Activated T-cell treated with anti-CD3 and anti-CD28 coated beads, Interleukin-2, amount 50 U/mL, for 1 hour (primary cell): ENCODE measurements at regions not wholly inside any gene's neighbourhood (a gene's known extent, or its start where the extent isn't known, plus 50 kb on each side); places are given as distances from the start of the nearest gene placed in this dataset.
"Not testable (repeated sequence)": the region's sequence is repeated elsewhere in the genome, so short reads cannot be mapped to it uniquely, and the experiment has no call there.

Experiments
- DNase-seq: peaks from one replicate; pipeline ENCODE4 v3.0.0-alpha.2; 2020

- DNase-seq, result no peak
Measured at GRCh38 chr13:44312131-44312530, 61.5 kb upstream of the SERP2 start.

- no peak for DNase-seq
Measured at GRCh38 chr13:44312834-44313551, 60.6 kb upstream of the SERP2 start.

GRCh38 chr13:44313674-44314073, 60.0 kb upstream of the SERP2 start:
- no peak for DNase-seq

GRCh38 chr13:44314160-44314559, 59.5 kb upstream of the SERP2 start:
- not testable (repeated sequence) for DNase-seq

GRCh38 chr13:44317752-44318151, 55.9 kb upstream of the SERP2 start:
- DNase-seq, result no peak

GRCh38 chr13:44318161-44318560, 55.5 kb upstream of the SERP2 start:
- no peak for DNase-seq

- DNase-seq, result no peak
Measured at GRCh38 chr13:44320611-44321010, 53.0 kb upstream of the SERP2 start.

- no peak for DNase-seq
Measured at GRCh38 chr13:44321961-44322360, 51.7 kb upstream of the SERP2 start.

GRCh38 chr13:44322928-44323327, 50.7 kb upstream of the SERP2 start:
- no peak for DNase-seq

- no peak for DNase-seq
Measured at GRCh38 chr13:44323754-44324153, 49.9 kb upstream of the SERP2 start.
